K562 (cell line): ENCODE measurements at regions not wholly inside any gene's neighbourhood (a gene's known extent, or its start where the extent isn't known, plus 50 kb on each side); places are given as distances from the start of the nearest gene placed in this dataset.

Experiments used
- COPS2 ChIP-seq: fragments of 450-650 bp; conservative IDR thresholded peaks from 2 replicates; pipeline ENCODE4 v1.6.1; 2016; ENCODE audit warnings: mild to moderate bottlenecking, moderate library complexity
- CTCF ChIP-seq, 3 experiments: IDR thresholded peaks in 2 of 3; conservative IDR thresholded peaks in 1 of 3; 2 replicates each; pipeline ENCODE4 v1.5.1; 2011 to 2012; ENCODE audit warnings: low read length in 3 of 3, mild to moderate bottlenecking in 3 of 3, control low read depth in 2 of 3, improper control_type of control experiment in 1 of 3, inconsistent platforms in 1 of 3, low read depth in 1 of 3, mixed read lengths in 1 of 3, moderate library complexity in 1 of 3; ENCODE audit not compliant: insufficient read depth in 2 of 3
- FOXM1 ChIP-seq, 2 experiments: fragments of 450-650 bp in 1 of 2; sonication (generic) in 1 of 2; formaldehyde crosslinking in 1 of 2; IDR thresholded peaks; 2 replicates each; pipeline versions ENCODE4 v1.6.1 to v1.9.0; 2017 to 2022; ENCODE audit warnings: low read depth in 2 of 2, mild to moderate bottlenecking in 2 of 2, missing genetic modification reagents in 1 of 2, moderate library complexity in 1 of 2
- MAX ChIP-seq: sonication (generic); formaldehyde crosslinking; IDR thresholded peaks from 2 replicates; pipeline ENCODE4 v1.9.0; 2022; ENCODE audit warnings: mild to moderate bottlenecking, missing genetic modification reagents
- POLR2A ChIP-seq: fragments of 450-650 bp; conservative IDR thresholded peaks from 2 replicates; pipeline ENCODE4 v1.6.1; 2016
- POLR2AphosphoS5 ChIP-seq: IDR thresholded peaks from 2 replicates; pipeline ENCODE4 v1.6.1; 2011; ENCODE audit warnings: mild to moderate bottlenecking, low read depth, low read length, moderate library complexity; ENCODE audit not compliant: control insufficient read depth, insufficient read depth
- SIN3A ChIP-seq, 2 experiments: fragments of 150-350 bp in 1 of 2; IDR thresholded peaks; 2 replicates each; pipeline ENCODE4 v1.6.1; 2011 to 2016; ENCODE audit warnings: borderline replicate concordance in 2 of 2, low read depth in 2 of 2, low read length in 2 of 2, mild to moderate bottlenecking in 2 of 2, moderate library complexity in 2 of 2; ENCODE audit not compliant: control insufficient read depth in 1 of 2
- ZBTB40 ChIP-seq, 2 experiments: fragments of 450-650 bp in 1 of 2; sonication (generic) in 1 of 2; formaldehyde crosslinking in 1 of 2; IDR thresholded peaks; 2 replicates each; pipeline versions ENCODE4 v1.7.1 to v1.9.0; 2016 to 2022; ENCODE audit warnings: inconsistent platforms in 1 of 2, mild to moderate bottlenecking in 1 of 2, missing genetic modification reagents in 1 of 2
- ZNF274 ChIP-seq: IDR thresholded peaks from 2 replicates; pipeline ENCODE4 v1.6.1; 2011; ENCODE audit warnings: low read depth, mild to moderate bottlenecking, low read length, moderate library complexity, borderline replicate concordance
- ZNF436 ChIP-seq: fragments of 250-450, 450-650 bp; sonication (Bioruptor Pico); formaldehyde crosslinking; IDR thresholded peaks from 2 replicates; pipeline ENCODE4 v1.7.0; 2020; ENCODE audit warnings: mild to moderate bottlenecking
- TF ChIP-seq, protein P1 (sequence below): fragments of 250-450 bp; sonication (Bioruptor Pico); IDR thresholded peaks from 2 replicates; pipeline ENCODE4 v1.4.0; 2020
- TF ChIP-seq, protein P2 (sequence below): sonication (generic); formaldehyde crosslinking; IDR thresholded peaks from 2 replicates; pipeline ENCODE4 v1.9.0; 2022; ENCODE audit warnings: mild to moderate bottlenecking, missing genetic modification reagents
- TF ChIP-seq, protein P3 (sequence below): fragments of 250-450 bp; sonication (Bioruptor Pico); IDR thresholded peaks from 2 replicates; pipeline ENCODE4 v1.6.1; 2021; ENCODE audit warnings: mild to moderate bottlenecking

- no peak for TF ChIP-seq SIN3A (IDR thresholded peaks at IDR 0.05; ENCODE audit: borderline replicate concordance in 2 of 2, control insufficient read depth in 1 of 2, low read depth in 2 of 2, low read length in 2 of 2)
- no peak for TF ChIP-seq CTCF (IDR thresholded peaks at IDR 0.05 in 2 of 3, conservative IDR thresholded peaks at IDR 0.05 in 1 of 3; ENCODE audit: insufficient read depth in 2 of 3, low read depth in 1 of 3, low read length in 3 of 3)
- TF ChIP-seq FOXM1 (IDR thresholded peaks at IDR 0.05; ENCODE audit: low read depth), result no peak
- no peak for TF ChIP-seq FOXM1 (CRISPR knock-in tag; IDR thresholded peaks at IDR 0.05; ENCODE audit: low read depth)
- TF ChIP-seq, protein P1, sequence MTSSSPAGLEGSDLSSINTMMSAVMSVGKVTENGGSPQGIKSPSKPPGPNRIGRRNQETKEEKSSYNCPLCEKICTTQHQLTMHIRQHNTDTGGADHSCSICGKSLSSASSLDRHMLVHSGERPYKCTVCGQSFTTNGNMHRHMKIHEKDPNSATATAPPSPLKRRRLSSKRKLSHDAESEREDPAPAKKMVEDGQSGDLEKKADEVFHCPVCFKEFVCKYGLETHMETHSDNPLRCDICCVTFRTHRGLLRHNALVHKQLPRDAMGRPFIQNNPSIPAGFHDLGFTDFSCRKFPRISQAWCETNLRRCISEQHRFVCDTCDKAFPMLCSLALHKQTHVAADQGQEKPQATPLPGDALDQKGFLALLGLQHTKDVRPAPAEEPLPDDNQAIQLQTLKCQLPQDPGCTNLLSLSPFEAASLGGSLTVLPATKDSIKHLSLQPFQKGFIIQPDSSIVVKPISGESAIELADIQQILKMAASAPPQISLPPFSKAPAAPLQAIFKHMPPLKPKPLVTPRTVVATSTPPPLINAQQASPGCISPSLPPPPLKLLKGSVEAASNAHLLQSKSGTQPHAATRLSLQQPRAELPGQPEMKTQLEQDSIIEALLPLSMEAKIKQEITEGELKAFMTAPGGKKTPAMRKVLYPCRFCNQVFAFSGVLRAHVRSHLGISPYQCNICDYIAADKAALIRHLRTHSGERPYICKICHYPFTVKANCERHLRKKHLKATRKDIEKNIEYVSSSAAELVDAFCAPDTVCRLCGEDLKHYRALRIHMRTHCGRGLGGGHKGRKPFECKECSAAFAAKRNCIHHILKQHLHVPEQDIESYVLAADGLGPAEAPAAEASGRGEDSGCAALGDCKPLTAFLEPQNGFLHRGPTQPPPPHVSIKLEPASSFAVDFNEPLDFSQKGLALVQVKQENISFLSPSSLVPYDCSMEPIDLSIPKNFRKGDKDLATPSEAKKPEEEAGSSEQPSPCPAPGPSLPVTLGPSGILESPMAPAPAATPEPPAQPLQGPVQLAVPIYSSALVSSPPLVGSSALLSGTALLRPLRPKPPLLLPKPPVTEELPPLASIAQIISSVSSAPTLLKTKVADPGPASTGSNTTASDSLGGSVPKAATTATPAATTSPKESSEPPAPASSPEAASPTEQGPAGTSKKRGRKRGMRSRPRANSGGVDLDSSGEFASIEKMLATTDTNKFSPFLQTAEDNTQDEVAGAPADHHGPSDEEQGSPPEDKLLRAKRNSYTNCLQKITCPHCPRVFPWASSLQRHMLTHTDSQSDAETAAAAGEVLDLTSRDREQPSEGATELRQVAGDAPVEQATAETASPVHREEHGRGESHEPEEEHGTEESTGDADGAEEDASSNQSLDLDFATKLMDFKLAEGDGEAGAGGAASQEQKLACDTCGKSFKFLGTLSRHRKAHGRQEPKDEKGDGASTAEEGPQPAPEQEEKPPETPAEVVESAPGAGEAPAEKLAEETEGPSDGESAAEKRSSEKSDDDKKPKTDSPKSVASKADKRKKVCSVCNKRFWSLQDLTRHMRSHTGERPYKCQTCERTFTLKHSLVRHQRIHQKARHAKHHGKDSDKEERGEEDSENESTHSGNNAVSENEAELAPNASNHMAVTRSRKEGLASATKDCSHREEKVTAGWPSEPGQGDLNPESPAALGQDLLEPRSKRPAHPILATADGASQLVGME (CRISPR knock-in tag), result no peak
- no peak for TF ChIP-seq COPS2
- no peak for TF ChIP-seq MAX (CRISPR knock-in tag)
- no peak for TF ChIP-seq ZBTB40 (IDR thresholded peaks at IDR 0.05)
- TF ChIP-seq ZBTB40 (CRISPR knock-in tag; IDR thresholded peaks at IDR 0.05), result no peak
- no peak for TF ChIP-seq POLR2AphosphoS5
- TF ChIP-seq, protein P2, sequence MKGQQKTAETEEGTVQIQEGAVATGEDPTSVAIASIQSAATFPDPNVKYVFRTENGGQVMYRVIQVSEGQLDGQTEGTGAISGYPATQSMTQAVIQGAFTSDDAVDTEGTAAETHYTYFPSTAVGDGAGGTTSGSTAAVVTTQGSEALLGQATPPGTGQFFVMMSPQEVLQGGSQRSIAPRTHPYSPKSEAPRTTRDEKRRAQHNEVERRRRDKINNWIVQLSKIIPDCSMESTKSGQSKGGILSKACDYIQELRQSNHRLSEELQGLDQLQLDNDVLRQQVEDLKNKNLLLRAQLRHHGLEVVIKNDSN (CRISPR knock-in tag), result no peak
- TF ChIP-seq, protein P3, sequence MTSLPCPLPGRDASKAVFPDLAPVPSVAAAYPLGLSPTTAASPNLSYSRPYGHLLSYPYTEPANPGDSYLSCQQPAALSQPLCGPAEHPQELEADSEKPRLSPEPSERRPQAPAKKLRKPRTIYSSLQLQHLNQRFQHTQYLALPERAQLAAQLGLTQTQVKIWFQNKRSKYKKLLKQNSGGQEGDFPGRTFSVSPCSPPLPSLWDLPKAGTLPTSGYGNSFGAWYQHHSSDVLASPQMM (CRISPR knock-in tag), result no peak
- no peak for TF ChIP-seq ZNF436 (CRISPR knock-in tag)
- no peak for TF ChIP-seq POLR2A
- no peak for TF ChIP-seq ZNF274
Observed at GRCh38 chrX:40423299-40423698, 157.5 kb upstream of the ATP6AP2 start.
